ENCODE measurements at regions not wholly inside any gene's neighbourhood (a gene's known extent, or its start where the extent isn't known, plus 50 kb on each side); places are given as distances from the start of the nearest gene placed in this dataset.

DNA sequence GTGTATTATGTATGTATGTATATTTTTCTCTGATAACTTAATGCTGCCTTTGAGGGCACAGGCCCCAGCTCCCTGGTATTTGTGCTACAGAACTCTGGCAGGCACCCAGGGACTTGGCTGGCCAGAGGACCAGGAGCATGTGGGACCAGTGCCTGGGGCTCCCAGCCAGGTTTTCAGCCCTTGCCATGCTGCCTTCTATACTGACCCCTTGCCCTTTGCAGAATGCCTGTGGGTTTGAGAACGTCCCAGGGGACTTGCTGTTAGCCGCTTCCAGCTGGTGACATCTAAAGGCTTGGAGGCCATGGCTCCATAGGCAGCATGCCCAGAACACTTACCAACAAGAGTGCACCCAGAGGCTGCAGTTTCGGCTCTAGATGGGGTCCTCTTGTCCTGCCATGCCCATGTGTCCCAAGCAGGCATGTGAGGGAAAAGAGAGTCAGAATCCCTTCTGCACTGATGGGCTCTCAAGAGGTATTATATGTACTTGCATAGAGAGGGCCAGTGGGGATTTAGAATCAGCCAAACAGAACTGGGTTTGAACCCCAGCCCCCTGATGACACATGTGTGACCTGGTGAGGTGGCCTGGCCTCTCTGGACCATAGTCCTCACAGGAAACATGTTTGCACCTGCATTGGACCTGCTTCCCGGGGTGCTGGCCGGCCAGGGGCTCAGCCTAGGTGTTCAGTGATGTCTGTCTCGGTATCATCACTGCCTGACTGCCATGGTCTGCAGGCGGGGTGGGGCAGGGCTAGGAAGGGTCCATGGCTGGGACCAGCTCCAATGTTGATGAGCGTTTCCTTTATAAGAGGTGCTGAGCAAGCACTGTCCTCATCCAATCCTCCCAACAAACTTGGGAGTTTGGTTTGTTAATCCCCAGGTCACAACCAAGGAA is 119.2 kb upstream of the FHL2 start:
- Histone ChIP-seq H3K4me1 (peaks cover 39% of the 10 kb centered on the region), H3K27ac (peak overlapping the region; percentile 31), H3K27me3 (ENCODE audit: insufficient read depth in 3 of 3, low read length in 2 of 3) (no peaks in the 10 kb centered on the region), H3K36me3 (ENCODE audit: insufficient read depth in 1 of 2, low read depth in 1 of 2) (no peaks in the 10 kb centered on the region), H3K9me3 (no peaks in the 10 kb centered on the region), H3K4me3 (no peak overlapping the region)
- peak; percentile 61 to 87 for DNase-seq
- 64 to 70% (median 65%) methylated on average over 8 of the region's 8 CpGs for WGBS, 3 donors
- TF ChIP-seq, protein P1, sequence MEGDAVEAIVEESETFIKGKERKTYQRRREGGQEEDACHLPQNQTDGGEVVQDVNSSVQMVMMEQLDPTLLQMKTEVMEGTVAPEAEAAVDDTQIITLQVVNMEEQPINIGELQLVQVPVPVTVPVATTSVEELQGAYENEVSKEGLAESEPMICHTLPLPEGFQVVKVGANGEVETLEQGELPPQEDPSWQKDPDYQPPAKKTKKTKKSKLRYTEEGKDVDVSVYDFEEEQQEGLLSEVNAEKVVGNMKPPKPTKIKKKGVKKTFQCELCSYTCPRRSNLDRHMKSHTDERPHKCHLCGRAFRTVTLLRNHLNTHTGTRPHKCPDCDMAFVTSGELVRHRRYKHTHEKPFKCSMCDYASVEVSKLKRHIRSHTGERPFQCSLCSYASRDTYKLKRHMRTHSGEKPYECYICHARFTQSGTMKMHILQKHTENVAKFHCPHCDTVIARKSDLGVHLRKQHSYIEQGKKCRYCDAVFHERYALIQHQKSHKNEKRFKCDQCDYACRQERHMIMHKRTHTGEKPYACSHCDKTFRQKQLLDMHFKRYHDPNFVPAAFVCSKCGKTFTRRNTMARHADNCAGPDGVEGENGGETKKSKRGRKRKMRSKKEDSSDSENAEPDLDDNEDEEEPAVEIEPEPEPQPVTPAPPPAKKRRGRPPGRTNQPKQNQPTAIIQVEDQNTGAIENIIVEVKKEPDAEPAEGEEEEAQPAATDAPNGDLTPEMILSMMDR (IDR thresholded peaks at IDR 0.05) = no peak
- peak; percentile 75 to 87 (median 86) for ATAC-seq
- intact Hi-C loops (cut with DNase I) = loop anchor here in 1 of 2 donors (2.0 kb wide), 1 partner anchor 63 kb away; no protein-coding TSS in a partner anchor

DNA sequence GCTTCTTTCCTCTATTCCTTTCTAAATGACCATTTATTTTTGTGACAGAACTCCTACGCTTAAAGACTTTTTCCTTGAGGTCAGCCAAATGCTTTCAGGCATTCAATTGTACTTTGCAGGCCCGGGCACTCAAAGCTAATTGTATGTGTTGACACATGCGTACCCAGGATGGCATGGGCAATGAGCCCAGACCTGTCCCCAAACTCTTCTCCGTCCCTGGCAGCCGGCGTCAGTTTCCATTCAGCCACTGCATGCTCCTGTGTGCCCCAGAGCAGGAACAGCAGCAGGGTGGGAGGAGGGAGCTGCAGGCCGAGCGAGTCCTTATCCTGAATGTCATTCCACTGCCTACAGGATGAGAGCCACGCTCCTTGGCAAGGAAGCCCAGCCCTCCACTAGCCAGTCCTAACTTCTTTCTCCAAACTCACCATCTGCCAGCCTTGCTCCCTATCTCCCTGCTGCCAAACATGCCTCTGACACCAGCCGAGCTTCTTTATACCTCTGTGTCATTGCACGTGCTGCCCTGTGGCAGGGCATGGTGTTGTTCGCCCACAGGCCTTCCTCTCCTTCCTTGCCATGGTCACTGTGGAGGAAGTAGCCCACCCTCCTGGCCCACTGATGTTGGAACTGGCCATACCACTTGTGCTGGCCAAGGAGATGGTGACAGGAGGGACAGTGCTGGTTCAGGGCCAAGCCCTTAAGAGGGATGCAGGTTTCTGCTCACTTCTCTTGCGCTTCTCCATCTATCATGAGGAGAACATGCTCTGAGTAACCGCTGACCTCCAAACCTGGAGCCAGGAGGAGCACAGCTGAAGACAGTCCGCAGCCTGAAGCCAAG is 116.9 kb upstream of the FHL2 start:
- ATAC-seq (peak; percentile 25 to 74 (median 70)), DNase-seq (peak; percentile 51 to 77)
- no peaks in the 10 kb centered on the region for H3K27me3 ChIP-seq (ENCODE audit: insufficient read depth in 3 of 3, low read length in 2 of 3)
- H3K36me3 ChIP-seq (ENCODE audit: insufficient read depth in 1 of 2, low read depth in 1 of 2) = no peaks in the 10 kb centered on the region
- intact Hi-C loops (cut with DNase I) = loop anchor here in 1 of 2 donors (2.0 kb wide), 1 partner anchor 61 kb away; no protein-coding TSS in a partner anchor
- H3K4me3 ChIP-seq = no peak overlapping the region
- TF ChIP-seq, protein P1 (IDR thresholded peaks at IDR 0.05) = no peak
- H3K9me3 ChIP-seq = no peaks in the 10 kb centered on the region
- H3K27ac ChIP-seq = peak overlapping the region; percentile 58
- WGBS, 3 donors = 35 to 41% (median 36%) methylated on average over 15 of the region's 15 CpGs
- H3K4me1 ChIP-seq = peaks cover 39% of the 10 kb centered on the region

DNA sequence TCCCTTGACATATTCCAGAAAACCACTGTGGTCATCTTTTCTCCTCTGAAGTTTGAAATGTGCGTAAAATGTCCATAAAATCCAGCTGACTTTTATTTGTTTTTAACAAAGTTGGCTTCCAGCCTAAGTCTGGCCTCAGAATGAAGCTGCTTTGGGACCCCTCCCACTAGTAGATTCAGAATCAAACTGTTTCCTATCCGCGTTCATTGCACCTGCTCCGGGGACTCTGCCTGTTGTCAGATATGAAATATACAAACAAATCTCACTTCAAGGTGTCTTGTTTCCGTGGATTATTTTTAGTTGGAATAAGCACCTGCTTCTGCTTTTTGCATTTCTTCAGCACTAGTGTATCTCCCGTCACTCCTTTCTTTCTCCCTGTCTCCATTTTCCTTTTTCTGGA is 115.7 kb upstream of the FHL2 start:
- TF ChIP-seq, protein P1 (IDR thresholded peaks at IDR 0.05) = no peak
- 36 to 42% (median 40%) methylated on average over 6 of the region's 6 CpGs for WGBS, 3 donors
- Histone ChIP-seq H3K4me1 (peaks cover 46% of the 10 kb centered on the region), H3K9me3 (no peaks in the 10 kb centered on the region), H3K27ac (peak overlapping the region; percentile 58), H3K36me3 (ENCODE audit: insufficient read depth in 1 of 2, low read depth in 1 of 2) (no peaks in the 10 kb centered on the region), H3K27me3 (ENCODE audit: insufficient read depth in 3 of 3, low read length in 2 of 3) (no peaks in the 10 kb centered on the region), H3K4me3 (no peak overlapping the region)
- DNase-seq (no peak), ATAC-seq (peak in 2 of 4 donors; percentile 31 to 38)
- intact Hi-C loops (cut with DNase I) = no loop called here

GRCh38 chr2:105510761-105511528 is 112.1 kb upstream of the FHL2 start:
- Histone ChIP-seq H3K27me3 (ENCODE audit: insufficient read depth in 3 of 3, low read length in 2 of 3) (no peaks in the 10 kb centered on the region), H3K9me3 (no peaks in the 10 kb centered on the region), H3K36me3 (ENCODE audit: insufficient read depth in 1 of 2, low read depth in 1 of 2) (no peaks in the 10 kb centered on the region), H3K27ac (peak overlapping the region; percentile 4), H3K4me1 (peaks cover 26% of the 10 kb centered on the region), H3K4me3 (no peak overlapping the region)
- TF ChIP-seq, protein P1 (IDR thresholded peaks at IDR 0.05) = no peak
- WGBS, 3 donors = 34 to 51% (median 37%) methylated on average over 4 of the region's 4 CpGs
- ATAC-seq (peak in 2 of 4 donors; percentile 34 to 43), DNase-seq (no peak)
- intact Hi-C loops (cut with DNase I) = no loop called here
